Liver (tissue), 3 donors: ENCODE measurements at regions not wholly inside any gene's neighbourhood (a gene's known extent, or its start where the extent isn't known, plus 50 kb on each side); places are given as distances from the start of the nearest gene placed in this dataset.

ENCODE experiments used
- CTCF ChIP-seq: fragments of 150-350 bp; IDR thresholded peaks from 2 replicates; pipeline ENCODE4 v1.5.1; 2017; ENCODE audit warnings: improper control_type of control experiment, low read depth, low read length; ENCODE audit not compliant: missing input control
- EGR1 ChIP-seq, 2 donors: IDR thresholded peaks; 2 replicates each; pipeline ENCODE4 v1.6.1; 2016 to 2018; ENCODE audit warnings: antibody characterized with exemption in 2 of 2, low read depth in 2 of 2
- FOXA1 ChIP-seq: IDR thresholded peaks from 2 replicates; pipeline ENCODE4 v1.6.1; 2016; ENCODE audit warnings: antibody characterized with exemption
- JUND ChIP-seq, 2 donors: IDR thresholded peaks; 2 replicates each; pipeline ENCODE4 v1.6.1; 2016; ENCODE audit warnings: antibody characterized with exemption in 2 of 2
- donor health status: healthy.
- donor health status: healthy.

GRCh38 chr6:67501755-67502154 lies 1133.3 kb upstream of the ADGRB3 start:
- TF ChIP-seq JUND (IDR thresholded peaks at IDR 0.05), result no peak
- no peak for TF ChIP-seq CTCF
- no peak for TF ChIP-seq EGR1 (IDR thresholded peaks at IDR 0.05; ENCODE audit: low read depth in 2 of 2)
- TF ChIP-seq FOXA1, result no peak
